HepG2 (cell line): ENCODE measurements at regions not wholly inside any gene's neighbourhood (a gene's known extent, or its start where the extent isn't known, plus 50 kb on each side); places are given as distances from the start of the nearest gene placed in this dataset.

ENCODE experiments used
- ATAC-seq: fragments of 200-7000 bp; cut with Tn5 transposase; 3 replicates; pipeline ENCODE4 v1.9.1; 2020; ENCODE audit warnings: mild to moderate bottlenecking, moderate library complexity
- BruUV-seq: library from RNA; stranded (reverse); fragments of 400-500 nt; replicated peaks from 2 replicates; lab custom pipeline; 2021; lab: Mats Ljungman, UMichigan
- CTCF ChIA-PET: fragments of 300-600 bp; formaldehyde crosslinking; extraction: SDS; loops from one replicate; lab custom pipeline; 2021; ENCODE audit warnings: low total read pairs, inconsistent platforms, low intra/inter-chr PET ratio; lab: Yijun Ruan, JAX
- POLR2A ChIA-PET: fragments of 350-600 bp; sonication (Branson Sonifier 250); formaldehyde crosslinking; loops from one replicate; lab custom pipeline; 2020; ENCODE audit warnings: antibody characterized with exemption, inconsistent platforms; lab: Yijun Ruan, JAX
- DNase-seq: peaks from one replicate; pipeline ENCODE4 v3.0.0-alpha.2; 2015; ENCODE audit warnings: low spot score
- FAIRE-seq: peaks from 3 replicates; lab custom pipeline; 2011; peaks lifted over from hg19 to GRCh38; lab: Jason Lieb, UNC
- H2AFZ ChIP-seq: one replicate; pipeline ENCODE4 v1.6.1; 2011; ENCODE audit warnings: low read length, inconsistent platforms
- H3K27ac ChIP-seq: fragments of 300-600 bp; 3 replicates; pipeline ENCODE4 v1.8.0; 2011; ENCODE audit warnings: mixed run types, mild to moderate bottlenecking, mixed read lengths, low read length, inconsistent platforms; ENCODE audit not compliant: insufficient read depth; ENCODE audit errors: extremely low read length
- H3K27me3 ChIP-seq, 2 experiments: fragments of 200-600 bp in 1 of 2; 2 replicates in 1 of 2; 3 replicates in 1 of 2; pipeline versions ENCODE4 v1.6.0 to v1.8.0; 2011; ENCODE audit warnings: low read length in 2 of 2, mild to moderate bottlenecking in 2 of 2, moderate library complexity in 2 of 2, inconsistent platforms in 1 of 2; ENCODE audit not compliant: insufficient read depth in 2 of 2, control insufficient read depth in 1 of 2
- H3K36me3 ChIP-seq, 2 experiments: fragments of 200-600 bp in 1 of 2; replicated peaks in 1 of 2; 2 replicates in 1 of 2; 3 replicates in 1 of 2; pipeline versions ENCODE4 v1.5.1 to v1.8.0; 2011; ENCODE audit warnings: low read length in 2 of 2, inconsistent platforms in 1 of 2; ENCODE audit not compliant: insufficient read depth in 2 of 2, control insufficient read depth in 1 of 2
- H3K4me1 ChIP-seq: 2 replicates; pipeline ENCODE4 v1.5.1; 2012; ENCODE audit warnings: low read length, inconsistent platforms; ENCODE audit not compliant: insufficient read depth
- H3K4me2 ChIP-seq: 2 replicates; pipeline ENCODE4 v1.6.0; 2011; ENCODE audit warnings: low read depth, low read length, inconsistent platforms
- H3K4me3 ChIP-seq, 3 experiments: fragments of 200-600 bp in 1 of 3; sonication (generic), shearing (Covaris generic) in 1 of 3; replicated peaks in 1 of 3; 2 replicates each; pipeline ENCODE4 v1.5.1; 2011 to 2016; ENCODE audit warnings: low read length in 3 of 3, inconsistent platforms in 2 of 3, low read depth in 2 of 3, mild to moderate bottlenecking in 2 of 3, control low read depth in 1 of 3, mixed read lengths in 1 of 3; ENCODE audit not compliant: insufficient read depth in 1 of 3
- H3K79me2 ChIP-seq: one replicate; pipeline ENCODE4 v1.6.1; 2011; ENCODE audit warnings: low read length, inconsistent platforms; ENCODE audit not compliant: insufficient read depth
- H3K9ac ChIP-seq: 2 replicates; pipeline ENCODE4 v1.6.0; 2011; ENCODE audit warnings: mild to moderate bottlenecking, low read depth, low read length, inconsistent platforms; ENCODE audit not compliant: insufficient read depth
- H3K9me3 ChIP-seq: 2 replicates; pipeline ENCODE4 v1.5.1; 2012; ENCODE audit warnings: mild to moderate bottlenecking, low read length
- H4K20me1 ChIP-seq: 2 replicates; pipeline ENCODE4 v1.6.0; 2011; ENCODE audit warnings: inconsistent platforms, mild to moderate bottlenecking, low read length, moderate library complexity; ENCODE audit not compliant: insufficient read depth
- CHD2 ChIP-seq: IDR thresholded peaks from 2 replicates; pipeline ENCODE4 v1.6.1; 2011; ENCODE audit warnings: low read depth, low read length, improper control_type of control experiment
- ESRRA ChIP-seq: sonication (generic); formaldehyde crosslinking; IDR thresholded peaks from 2 replicates; pipeline ENCODE4 v1.5.1; 2020; ENCODE audit warnings: mild to moderate bottlenecking, low read depth, missing genetic modification reagents
- EZH2 ChIP-seq: conservative IDR thresholded peaks from 2 replicates; pipeline ENCODE4 v1.6.1; 2012; ENCODE audit warnings: mild to moderate bottlenecking, low read depth, low read length, moderate library complexity
- KLF6 ChIP-seq: IDR thresholded peaks from 2 replicates; pipeline ENCODE4 v1.8.0; 2016; ENCODE audit warnings: missing biosample characterization, missing genetic modification reagents
- SKI ChIP-seq: fragments of 450-650 bp; IDR thresholded peaks from one replicate; pipeline ENCODE4 v1.6.1; 2018; ENCODE audit warnings: mild to moderate bottlenecking; ENCODE audit not compliant: partially characterized antibody
- TMF1 ChIP-seq: sonication (generic); formaldehyde crosslinking; IDR thresholded peaks from 2 replicates; pipeline ENCODE4 v1.8.1; 2022; ENCODE audit warnings: low read depth, missing genetic modification reagents
- ZNF143 ChIP-seq: sonication (generic); formaldehyde crosslinking; IDR thresholded peaks from 2 replicates; pipeline ENCODE4 v1.4.0; 2020; ENCODE audit warnings: missing genetic modification reagents
- ZNF207 ChIP-seq: fragments of 450-650 bp; IDR thresholded peaks from 2 replicates; pipeline ENCODE4 v1.6.1; 2016; ENCODE audit warnings: antibody characterized with exemption, borderline replicate concordance
- ZNF263 ChIP-seq: sonication (generic); formaldehyde crosslinking; IDR thresholded peaks from 2 replicates; pipeline ENCODE4 v1.4.0; 2020; ENCODE audit warnings: missing genetic modification reagents
- ZNF720 ChIP-seq: sonication (generic); formaldehyde crosslinking; IDR thresholded peaks from 2 replicates; pipeline ENCODE4 v1.4.0; 2020; ENCODE audit warnings: missing genetic modification reagents
- ZNF724P ChIP-seq: sonication (generic); formaldehyde crosslinking; IDR thresholded peaks from 2 replicates; pipeline ENCODE4 v1.8.0; 2022; ENCODE audit warnings: missing genetic modification reagents, borderline replicate concordance
- WGBS: methylation state at CpG from one replicate; pipeline ENCODE4 v1.1.6; 2017; ENCODE audit warnings: low lambda C conversion rate; 5-methylcytosine and 5-hydroxymethylcytosine counted together
- in situ Hi-C: cut with HindIII; loops from 2 replicates; pipeline ENCODE4 v1.10.0; 2017; ENCODE audit warnings: low pct_unique_long_range_greater_than_20kb; ENCODE audit not compliant: extremely low pct_ligation_motif_present
- intact Hi-C: fragments of 100-400 bp; cut with micrococcal nuclease; formaldehyde crosslinking; loops from one replicate; pipeline ENCODE4 v1.10.0; 2022; ENCODE audit not compliant: unreplicated experiment
- TF ChIP-seq, protein P1 (sequence below): IDR thresholded peaks from 2 replicates; pipeline ENCODE4 v1.6.1; 2016; ENCODE audit warnings: low read depth
- TF ChIP-seq, protein P2 (sequence below): sonication (generic); formaldehyde crosslinking; IDR thresholded peaks from 2 replicates; pipeline ENCODE4 v1.5.0; 2020; ENCODE audit warnings: mild to moderate bottlenecking, missing genetic modification reagents, moderate library complexity
- TF ChIP-seq, protein P3 (sequence below), 2 experiments: sonication (generic) in 1 of 2; formaldehyde crosslinking in 1 of 2; IDR thresholded peaks; 2 replicates each; pipeline versions ENCODE4 v1.6.1 to v1.9.0; 2014 to 2022; ENCODE audit warnings: antibody characterized with exemption in 1 of 2, borderline replicate concordance in 1 of 2, inconsistent platforms in 1 of 2, low read depth in 1 of 2, missing genetic modification reagents in 1 of 2
- TF ChIP-seq, protein P4 (sequence below): sonication (generic); formaldehyde crosslinking; IDR thresholded peaks from 2 replicates; pipeline ENCODE4 v1.8.0; 2023; ENCODE audit warnings: mild to moderate bottlenecking, missing genetic modification reagents

DNA sequence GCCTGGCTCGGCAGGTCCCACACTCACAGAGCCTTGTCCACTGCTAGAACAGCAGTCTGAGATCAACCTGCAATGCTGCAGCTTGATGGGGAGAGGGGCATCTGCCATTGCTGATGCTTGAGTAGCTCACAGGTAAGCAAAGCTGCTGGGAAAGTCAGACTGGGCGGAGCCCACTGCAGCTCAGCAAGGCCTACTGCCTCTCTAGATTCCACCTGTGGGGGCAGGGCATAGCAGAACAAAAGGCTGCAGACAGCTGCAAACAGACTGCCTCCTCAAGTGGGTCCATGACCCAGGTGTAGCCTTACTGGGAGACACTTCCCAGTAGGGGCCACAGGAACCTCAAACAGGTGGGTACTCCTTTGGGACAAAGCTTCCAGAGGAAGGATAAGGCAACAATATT, 110.6 kb upstream of the ADAMTS3 start:
- Histone ChIP-seq H3K79me2 (no peaks in the 10 kb centered on the region), H3K9ac (no peak overlapping the region), H4K20me1 (no peaks in the 10 kb centered on the region)
- no CpG with 5 or more reads among the region's 2 CpGs for WGBS
- TF ChIP-seq, protein P1, sequence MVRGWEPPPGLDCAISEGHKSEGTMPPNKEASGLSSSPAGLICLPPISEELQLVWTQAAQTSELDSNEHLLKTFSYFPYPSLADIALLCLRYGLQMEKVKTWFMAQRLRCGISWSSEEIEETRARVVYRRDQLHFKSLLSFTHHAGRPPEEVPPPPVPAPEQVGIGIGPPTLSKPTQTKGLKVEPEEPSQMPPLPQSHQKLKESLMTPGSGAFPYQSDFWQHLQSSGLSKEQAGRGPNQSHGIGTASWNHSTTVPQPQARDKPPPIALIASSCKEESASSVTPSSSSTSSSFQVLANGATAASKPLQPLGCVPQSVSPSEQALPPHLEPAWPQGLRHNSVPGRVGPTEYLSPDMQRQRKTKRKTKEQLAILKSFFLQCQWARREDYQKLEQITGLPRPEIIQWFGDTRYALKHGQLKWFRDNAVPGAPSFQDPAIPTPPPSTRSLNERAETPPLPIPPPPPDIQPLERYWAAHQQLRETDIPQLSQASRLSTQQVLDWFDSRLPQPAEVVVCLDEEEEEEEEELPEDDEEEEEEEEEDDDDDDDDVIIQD (CRISPR knock-in tag), result no peak
- no peak for TF ChIP-seq CHD2
- no peak for TF ChIP-seq ZNF207
- no peak for TF ChIP-seq EZH2
- TF ChIP-seq KLF6, result no peak
- TF ChIP-seq, protein P2, sequence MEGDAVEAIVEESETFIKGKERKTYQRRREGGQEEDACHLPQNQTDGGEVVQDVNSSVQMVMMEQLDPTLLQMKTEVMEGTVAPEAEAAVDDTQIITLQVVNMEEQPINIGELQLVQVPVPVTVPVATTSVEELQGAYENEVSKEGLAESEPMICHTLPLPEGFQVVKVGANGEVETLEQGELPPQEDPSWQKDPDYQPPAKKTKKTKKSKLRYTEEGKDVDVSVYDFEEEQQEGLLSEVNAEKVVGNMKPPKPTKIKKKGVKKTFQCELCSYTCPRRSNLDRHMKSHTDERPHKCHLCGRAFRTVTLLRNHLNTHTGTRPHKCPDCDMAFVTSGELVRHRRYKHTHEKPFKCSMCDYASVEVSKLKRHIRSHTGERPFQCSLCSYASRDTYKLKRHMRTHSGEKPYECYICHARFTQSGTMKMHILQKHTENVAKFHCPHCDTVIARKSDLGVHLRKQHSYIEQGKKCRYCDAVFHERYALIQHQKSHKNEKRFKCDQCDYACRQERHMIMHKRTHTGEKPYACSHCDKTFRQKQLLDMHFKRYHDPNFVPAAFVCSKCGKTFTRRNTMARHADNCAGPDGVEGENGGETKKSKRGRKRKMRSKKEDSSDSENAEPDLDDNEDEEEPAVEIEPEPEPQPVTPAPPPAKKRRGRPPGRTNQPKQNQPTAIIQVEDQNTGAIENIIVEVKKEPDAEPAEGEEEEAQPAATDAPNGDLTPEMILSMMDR (CRISPR knock-in tag), result no peak
- TF ChIP-seq ZNF263 (CRISPR knock-in tag), result no peak
- no peak for TF ChIP-seq ZNF143 (CRISPR knock-in tag)
- TF ChIP-seq ESRRA, result no peak
- no peak for TF ChIP-seq SKI
- TF ChIP-seq ZNF720 (CRISPR knock-in tag), result no peak
- TF ChIP-seq ZNF724P, result no peak
- no peak for TF ChIP-seq TMF1 (CRISPR knock-in tag)
- TF ChIP-seq, protein P3, sequence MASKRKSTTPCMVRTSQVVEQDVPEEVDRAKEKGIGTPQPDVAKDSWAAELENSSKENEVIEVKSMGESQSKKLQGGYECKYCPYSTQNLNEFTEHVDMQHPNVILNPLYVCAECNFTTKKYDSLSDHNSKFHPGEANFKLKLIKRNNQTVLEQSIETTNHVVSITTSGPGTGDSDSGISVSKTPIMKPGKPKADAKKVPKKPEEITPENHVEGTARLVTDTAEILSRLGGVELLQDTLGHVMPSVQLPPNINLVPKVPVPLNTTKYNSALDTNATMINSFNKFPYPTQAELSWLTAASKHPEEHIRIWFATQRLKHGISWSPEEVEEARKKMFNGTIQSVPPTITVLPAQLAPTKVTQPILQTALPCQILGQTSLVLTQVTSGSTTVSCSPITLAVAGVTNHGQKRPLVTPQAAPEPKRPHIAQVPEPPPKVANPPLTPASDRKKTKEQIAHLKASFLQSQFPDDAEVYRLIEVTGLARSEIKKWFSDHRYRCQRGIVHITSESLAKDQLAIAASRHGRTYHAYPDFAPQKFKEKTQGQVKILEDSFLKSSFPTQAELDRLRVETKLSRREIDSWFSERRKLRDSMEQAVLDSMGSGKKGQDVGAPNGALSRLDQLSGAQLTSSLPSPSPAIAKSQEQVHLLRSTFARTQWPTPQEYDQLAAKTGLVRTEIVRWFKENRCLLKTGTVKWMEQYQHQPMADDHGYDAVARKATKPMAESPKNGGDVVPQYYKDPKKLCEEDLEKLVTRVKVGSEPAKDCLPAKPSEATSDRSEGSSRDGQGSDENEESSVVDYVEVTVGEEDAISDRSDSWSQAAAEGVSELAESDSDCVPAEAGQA (IDR thresholded peaks at IDR 0.05; ENCODE audit: low read depth), result no peak
- TF ChIP-seq, protein P3 (CRISPR knock-in tag; IDR thresholded peaks at IDR 0.05; ENCODE audit: borderline replicate concordance), result no peak
- TF ChIP-seq, protein P4, sequence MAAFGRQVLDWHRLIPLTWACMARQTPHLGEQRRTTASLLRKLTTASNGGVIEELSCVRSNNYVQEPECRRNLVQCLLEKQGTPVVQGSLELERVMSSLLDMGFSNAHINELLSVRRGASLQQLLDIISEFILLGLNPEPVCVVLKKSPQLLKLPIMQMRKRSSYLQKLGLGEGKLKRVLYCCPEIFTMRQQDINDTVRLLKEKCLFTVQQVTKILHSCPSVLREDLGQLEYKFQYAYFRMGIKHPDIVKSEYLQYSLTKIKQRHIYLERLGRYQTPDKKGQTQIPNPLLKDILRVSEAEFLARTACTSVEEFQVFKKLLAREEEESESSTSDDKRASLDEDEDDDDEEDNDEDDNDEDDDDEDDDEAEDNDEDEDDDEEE (CRISPR knock-in tag), result no peak
- TF ChIP-seq, all 625 proteins: peak for 0
- intact Hi-C loops, result no loop called here
- BruUV-seq, result no TSS peak
- H3K36me3 ChIP-seq, result no peaks in the 10 kb centered on the region
- ATAC-seq (no peak), FAIRE-seq (no peak), DNase-seq (no peak)
- H3K4me1 ChIP-seq, result no peaks in the 10 kb centered on the region
- H2AFZ ChIP-seq, result no peak overlapping the region
- in situ Hi-C loops, result no loop called here
- ChIA-PET POLR2A (no interaction called here), CTCF (no interaction called here)
- no peak overlapping the region for H3K4me2 ChIP-seq
- no peak overlapping the region for H3K4me3 ChIP-seq
- no peaks in the 10 kb centered on the region for H3K27me3 ChIP-seq
- H3K27ac ChIP-seq, result no peak overlapping the region
- H3K9me3 ChIP-seq, result no peaks in the 10 kb centered on the region
